Stimulated activated CD8-positive, alpha-beta memory T cell treated with anti-CD3 and anti-CD28 coated beads, Interleukin-7, amount 100 ng/mL, for 4 hours (primary cell): ENCODE measurements at regions not wholly inside any gene's neighbourhood (a gene's known extent, or its start where the extent isn't known, plus 50 kb on each side); places are given as distances from the start of the nearest gene placed in this dataset.
"Not testable (repeated sequence)": the region's sequence is repeated elsewhere in the genome, so short reads cannot be mapped to it uniquely, and the experiment has no call there.

Experiments used
- DNase-seq, 2 donors: peaks; one replicate each; pipeline ENCODE4 v3.0.0-alpha.2; 2020; ENCODE audit warnings: low read depth in 2 of 2

DNA sequence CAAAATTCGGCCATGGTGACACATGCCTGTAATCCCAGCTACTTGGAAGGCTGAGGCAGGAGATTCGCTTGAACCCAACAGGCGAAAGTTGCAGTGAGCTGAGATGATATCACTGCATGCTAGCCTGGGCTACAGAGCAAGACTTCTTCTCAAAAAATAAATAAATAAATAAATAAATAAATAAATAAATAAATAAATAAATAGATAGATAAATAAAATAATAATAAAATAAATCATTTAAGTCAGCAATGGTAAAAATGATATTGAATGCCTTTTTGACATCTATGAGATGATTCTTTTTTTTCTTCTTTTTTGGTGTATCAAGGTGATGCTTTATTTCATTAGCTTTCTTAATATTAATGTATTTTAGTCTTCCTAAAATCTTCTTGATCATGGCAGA, 221.7 kb upstream of the RXFP2 start:
- no peak for DNase-seq

DNA sequence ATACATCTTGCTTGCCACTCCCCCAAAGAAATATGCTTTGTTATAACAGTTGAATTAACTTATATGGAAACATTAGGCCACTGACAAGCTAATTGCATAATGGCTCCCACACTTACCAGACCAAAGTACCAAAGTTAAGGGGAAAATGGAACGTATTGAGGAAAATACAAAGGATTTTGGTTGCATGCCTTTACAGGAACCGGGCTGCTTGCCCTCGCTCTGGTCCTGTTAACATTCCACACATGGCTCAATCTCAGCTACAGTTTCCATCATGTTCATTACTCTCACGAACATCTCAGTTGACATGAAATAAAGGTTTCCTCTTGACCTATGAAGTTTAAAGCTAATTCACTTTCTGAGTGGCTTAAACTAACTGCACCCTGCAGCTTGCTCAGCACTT, 220.7 kb upstream of the RXFP2 start:
- no peak for DNase-seq

DNA sequence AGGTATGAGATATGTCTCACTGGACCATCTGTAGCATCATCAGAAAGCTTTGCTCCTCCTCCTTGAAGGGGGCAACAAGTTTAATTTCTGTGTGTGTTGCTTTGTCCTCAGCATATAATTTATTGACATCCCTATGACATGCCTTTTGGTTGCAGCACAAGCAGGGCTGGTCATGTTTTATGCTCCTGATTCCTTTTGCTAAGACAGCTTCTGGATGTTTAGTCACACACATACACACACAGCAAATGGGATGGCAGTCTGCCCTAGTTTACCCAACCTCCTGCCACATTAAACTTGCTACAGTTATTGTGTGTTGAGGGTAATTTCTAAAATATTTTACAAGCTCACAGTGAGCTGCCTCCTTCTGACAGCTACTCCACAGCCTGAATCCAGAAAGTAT, 217.9 kb upstream of the RXFP2 start:
- no peak for DNase-seq

DNA sequence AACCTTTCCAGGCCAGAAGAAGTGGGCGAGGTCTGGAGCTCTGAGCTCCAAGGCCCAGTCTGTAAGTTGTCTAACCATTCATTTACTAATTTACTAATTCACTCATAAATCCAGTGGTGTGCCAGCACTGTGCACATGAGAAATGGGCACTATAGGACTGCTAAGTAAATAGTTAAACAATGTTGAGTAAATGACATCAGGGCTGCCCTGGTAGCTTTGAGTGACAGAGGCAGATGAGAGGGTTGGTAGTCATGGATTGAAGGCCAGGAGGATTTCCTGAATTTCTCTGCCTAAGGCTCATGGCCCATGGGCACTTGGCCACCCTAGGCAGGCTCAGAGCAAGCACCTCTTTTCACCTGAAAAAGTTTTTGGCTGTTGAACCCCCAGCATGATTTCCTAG, 216.9 kb upstream of the RXFP2 start:
- DNase-seq = no peak

DNA sequence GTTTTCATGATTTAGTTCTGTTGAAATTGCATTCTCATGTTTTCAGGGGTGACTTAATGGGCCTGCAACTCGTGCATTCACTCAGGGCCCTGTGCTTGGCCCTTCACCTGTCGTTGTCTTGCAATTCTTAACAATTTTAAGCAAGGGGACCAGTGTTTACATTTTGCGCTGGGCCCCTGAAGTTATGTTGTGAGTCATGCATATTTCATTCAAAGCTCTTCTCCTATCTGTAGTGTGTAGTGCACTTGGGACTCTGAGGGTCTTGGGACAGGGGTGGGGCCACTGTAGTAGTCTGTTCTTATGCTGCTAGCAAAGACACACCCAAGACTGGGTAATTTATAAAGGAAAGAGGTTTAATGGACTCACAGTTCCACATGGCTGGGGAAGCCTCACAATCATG, 211.2 kb upstream of the RXFP2 start:
- no peak for DNase-seq

DNA sequence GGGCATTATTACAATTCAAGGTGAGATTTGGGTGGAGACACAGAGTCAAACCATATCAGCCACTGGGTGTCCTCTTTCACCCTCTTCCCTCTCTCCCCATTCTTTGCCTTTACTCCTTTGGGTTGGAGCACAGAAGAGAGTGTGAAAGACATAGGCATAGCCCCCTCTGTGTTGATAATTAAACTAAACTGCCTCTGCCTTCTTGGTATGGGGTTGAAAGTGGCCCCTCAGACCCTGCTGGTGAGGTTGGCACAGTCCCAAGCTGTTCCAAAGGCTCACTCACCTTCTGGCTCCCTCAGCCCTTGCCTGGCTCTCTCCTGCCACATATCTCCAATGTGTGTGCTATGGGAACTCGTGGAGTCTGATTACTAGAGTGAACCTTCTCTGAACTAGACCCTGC, 210.6 kb upstream of the RXFP2 start:
- no peak for DNase-seq

DNA sequence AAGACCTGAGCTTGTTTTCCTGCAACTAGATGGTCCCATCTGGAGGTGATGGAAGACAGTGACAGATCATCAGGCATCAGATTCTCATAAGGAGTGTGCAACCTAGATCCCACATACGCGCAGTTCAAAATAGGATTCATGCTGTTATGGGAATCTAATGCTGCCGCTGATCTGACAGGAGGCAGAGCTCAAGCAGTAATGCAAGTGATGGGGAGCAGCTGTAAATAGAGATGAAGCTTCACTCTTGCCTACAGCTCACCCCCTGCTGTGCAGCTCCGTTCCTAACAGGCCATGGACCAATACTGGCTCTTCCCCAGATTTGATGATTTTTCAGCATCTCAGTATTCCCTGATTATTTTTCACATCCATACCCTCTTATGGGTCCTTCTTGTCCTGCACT, 208.4 kb upstream of the RXFP2 start:
- no peak for DNase-seq

DNA sequence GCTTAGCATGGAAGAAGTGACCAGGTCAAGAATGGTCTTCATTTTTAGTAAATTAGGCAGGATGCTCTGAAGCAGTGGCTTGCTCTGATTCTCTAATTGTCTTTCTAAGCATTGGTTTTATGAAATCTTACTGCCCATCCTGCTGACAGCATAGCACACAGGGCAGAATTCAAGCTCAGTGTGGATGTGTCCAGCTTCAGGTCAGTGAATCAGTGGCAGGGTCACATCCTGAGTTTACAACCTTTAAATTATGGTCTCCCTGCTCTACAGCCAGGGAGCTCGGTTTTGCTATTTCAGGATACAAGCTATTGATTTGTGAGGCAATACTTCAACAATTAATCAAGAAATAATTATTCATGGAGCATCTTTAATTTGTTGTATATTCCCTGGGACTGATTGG, 202.3 kb upstream of the RXFP2 start:
- no peak for DNase-seq

DNA sequence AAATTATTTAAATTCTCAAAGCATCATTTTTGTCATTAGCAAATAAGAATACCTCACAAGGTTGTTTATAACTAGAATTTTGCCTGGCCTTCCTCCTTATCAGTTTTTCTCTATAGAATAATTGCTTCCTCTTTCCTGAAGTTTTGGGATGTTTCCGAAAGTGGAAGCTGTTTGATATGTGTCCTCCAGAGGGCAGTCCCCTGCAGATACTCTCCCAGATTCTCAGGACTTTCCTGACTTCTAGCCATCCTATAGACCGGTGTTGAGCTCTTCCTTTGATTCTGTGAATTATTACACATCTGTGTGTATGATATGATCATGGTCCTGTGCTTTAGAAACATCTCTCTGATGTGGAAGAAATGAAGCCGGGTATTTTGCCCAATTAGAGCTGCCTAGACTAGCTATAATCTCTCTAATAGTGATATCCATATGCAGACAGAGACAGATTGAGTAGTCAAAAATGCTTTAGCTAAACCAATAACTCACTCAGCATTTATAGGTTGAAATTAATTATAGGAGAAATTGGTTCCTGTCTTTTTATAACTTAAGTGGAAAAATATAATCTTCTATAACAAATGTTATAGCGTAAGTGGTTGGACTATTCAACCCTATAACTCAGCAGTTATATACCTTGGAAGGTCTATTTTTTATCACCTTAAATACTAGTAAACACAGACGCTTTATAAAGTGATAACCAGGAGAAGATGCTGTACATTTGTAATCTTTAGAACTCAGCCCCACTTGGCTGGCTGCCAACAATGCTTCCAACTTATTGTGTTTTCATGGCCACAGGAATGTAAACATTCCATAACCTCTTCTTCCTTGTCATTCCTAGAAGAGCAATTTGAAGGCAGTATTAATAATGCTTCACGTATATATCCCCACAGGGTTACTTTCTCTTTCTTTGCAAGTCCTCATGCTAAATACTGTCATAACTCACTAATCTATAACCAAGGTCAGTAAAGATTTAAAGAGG, 201.0 kb upstream of the RXFP2 start:
- DNase-seq = no peak

DNA sequence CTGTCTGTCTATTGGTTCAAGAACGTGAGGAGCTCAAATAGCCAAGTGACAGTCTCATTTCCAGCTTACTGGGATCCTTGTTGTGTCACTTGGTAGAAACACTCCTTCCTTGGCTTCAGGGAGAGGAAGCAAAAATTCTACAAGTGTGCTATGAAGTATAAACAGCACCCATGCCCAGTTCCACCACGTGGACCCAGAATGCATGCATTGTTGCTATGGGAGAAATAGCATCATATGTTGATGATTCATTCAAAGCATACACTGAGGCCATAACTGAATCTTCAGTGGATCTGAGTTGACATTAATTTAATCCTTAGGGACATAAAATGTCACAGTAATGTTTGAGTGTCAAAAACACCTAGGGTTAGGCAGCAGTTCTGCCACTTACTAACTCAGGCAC, 199.0 kb upstream of the RXFP2 start:
- no peak for DNase-seq

DNA sequence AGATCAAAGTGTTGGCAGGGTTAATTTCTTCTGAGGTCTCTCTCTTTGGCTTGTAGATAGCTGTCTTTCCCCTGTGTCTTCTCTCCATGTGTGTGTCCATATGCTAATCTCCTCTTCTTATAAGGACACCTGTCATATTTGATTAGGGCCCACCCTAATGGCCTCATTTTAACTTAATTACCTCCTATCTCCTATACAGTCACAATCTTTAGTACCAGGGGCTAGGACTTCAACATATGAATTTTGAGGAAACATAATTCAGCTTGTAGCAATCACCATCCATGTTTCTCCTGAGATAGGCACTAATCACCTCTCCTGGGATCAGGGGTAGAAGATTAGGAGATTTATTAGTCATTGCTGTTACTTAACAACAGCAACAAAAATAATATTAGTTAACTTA, 196.1 kb upstream of the RXFP2 start:
- DNase-seq = no peak

DNA sequence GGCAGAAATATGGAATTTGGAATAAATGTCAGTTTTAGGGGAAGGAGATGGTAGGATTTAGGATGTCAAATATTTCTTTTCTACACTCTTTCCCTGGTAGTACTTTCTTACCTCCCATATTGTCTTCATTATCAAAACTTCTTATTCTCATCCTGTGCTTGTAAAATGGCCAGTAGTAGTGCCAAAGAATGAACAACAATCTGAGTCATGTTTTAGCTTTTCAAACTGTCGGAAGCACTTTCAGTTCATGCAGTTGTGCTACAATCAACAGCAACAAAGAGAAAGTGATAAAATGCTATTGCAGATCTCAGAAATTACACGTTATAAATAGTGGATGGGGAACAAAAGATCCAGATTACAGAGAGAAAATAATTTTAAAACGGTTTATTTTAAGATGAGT, 193.7 kb upstream of the RXFP2 start:
- no peak for DNase-seq

DNA sequence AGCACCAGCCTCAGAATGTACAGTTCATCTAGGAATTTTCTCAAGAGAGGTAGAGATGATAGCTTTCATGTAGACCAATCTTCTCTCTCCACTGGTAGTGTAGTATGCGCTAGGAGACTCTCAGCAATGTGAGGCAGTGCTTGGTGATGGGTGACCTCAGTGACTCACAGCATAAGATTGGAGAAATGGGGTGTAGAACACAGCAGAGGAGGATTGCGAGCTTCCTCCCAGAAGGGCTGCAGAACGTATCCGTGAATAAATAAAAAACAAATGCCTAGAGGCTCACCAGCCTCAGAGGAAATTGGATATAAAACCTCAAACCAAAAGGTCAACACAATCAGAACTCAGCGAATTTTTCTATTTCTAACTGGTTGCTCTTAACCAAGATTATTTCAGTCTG, 182.9 kb upstream of the RXFP2 start:
- no peak for DNase-seq

DNA sequence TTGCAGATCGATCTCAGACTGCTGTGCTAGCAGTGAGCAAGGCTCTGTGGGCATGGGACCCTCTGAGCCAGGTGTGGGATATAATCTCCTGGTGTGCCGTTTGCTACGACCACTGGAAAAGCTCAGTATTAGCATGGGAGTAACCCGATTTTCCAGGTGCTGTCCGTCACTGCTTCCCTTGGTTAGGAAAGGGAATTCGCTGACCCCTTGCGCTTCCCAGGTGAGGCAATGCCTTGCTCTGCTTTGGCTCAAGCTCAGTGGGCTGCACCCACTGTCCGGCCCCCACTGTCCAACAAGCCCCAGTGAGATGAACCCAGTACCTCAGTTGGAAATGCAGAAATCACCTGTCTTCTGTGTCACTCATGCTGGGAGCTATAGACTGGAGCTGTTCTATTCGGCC, 155.1 kb upstream of the RXFP2 start:
- DNase-seq = not testable (repeated sequence)

DNA sequence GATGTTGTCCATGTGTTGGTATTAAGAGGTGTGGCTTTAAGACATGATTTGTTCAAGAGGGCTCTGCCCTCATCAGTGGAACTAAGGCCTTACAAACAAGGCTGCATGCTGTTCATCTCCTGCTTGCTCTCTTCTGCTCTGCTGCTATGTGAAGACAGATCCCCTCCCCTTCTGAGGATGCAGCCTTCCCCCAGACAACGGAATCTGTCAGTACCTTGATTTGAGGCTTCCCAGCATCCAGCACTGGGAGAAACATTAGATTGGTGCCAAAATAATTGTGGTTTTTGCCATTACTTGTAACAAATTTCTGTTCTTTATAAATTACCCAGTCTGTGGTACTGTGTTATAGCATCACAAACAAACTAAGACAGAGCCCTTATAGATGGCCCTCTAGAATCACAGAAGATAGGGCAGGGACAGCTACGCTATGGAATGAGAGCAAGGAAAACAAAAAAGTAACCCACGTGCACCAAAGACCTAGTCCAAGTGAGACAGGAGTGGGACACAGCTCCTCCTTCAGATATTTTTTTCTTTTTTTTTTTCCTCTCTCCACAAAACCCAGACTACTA, 151.5 kb upstream of the RXFP2 start:
- no peak for DNase-seq

DNA sequence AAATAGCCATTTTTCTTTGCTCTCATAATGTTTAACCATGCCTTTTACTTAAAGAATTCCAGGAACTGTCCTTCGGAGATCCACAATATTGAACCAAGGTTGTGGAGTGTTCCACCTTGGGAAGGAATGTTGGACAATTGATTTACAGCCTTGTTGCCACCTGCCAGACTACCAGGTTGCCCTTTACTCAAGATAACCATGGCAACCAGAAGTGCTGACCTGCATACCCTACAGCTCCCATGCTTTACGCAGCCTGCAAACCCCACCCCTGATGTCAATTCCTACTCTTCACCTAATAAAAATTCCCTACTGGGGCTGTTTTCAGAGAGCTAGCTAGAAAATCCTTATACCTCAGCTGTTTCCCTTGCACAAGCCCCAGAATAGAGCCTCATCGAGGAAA, 151.0 kb upstream of the RXFP2 start:
- DNase-seq = no peak

DNA sequence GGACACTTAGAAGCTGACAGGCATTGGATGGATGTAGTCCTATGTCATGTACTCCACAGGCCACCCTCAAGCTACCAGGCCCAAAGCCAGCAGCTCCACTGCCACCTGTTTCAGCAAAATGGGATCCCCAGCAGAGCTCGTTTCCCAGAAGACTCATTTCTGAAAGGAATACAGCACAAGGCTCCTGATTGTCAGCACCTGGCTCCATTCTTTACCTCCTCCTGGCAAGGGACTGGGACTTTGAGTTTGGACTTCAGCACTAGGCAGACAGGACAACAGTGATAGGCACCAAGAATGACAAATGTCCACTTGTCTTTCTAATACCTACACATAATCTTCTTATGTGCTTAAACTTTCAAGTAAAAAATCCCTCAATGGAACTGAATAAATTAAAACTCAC, 150.4 kb upstream of the RXFP2 start:
- no peak for DNase-seq

DNA sequence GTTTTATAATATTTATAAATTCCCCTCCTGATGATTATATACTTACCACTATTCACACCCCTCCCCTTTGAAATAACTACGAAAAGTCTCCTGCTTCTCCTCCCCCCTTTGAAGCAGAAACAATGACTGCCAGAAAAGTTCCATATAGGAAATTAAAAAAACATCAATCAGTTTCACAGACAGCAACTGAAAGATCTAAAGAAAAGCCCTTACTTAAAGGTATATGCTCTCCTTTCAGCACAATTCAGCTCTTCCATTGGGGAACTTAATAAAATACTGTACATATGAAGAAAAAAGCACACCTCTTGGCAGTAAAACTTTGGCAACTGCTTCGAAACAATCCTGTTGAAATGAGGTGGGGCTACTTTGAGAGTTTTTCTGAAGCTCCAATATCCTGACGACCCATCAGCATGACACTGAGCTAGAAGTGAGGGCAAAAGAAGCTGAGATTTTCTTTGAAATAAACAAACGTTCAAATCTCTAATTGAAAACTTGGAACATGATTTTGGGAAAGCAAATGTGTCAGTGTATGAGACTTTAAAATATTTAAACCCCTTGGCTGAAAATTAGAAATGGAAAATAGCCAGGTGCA, 147.6 kb upstream of the RXFP2 start:
- no peak for DNase-seq

DNA sequence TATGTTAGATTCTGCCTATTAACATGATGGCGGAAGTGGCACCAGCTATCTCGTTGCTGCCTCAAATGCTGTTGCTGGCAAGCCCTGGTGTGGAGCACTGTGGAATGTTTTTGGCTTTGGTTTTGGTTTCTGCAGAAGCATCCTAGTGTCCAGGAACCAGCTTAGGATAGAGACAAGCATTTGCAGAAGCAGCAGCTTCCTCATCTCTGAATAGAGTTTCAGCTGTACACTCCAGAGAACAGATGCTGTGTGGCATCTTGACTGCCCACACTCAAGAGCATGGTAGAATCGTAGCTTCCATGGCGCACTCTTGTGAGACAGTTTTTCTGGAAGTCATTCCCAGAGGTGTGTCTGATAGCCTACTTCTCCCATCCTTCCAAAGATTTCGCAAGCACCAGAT, 145.3 kb upstream of the RXFP2 start:
- no peak for DNase-seq

DNA sequence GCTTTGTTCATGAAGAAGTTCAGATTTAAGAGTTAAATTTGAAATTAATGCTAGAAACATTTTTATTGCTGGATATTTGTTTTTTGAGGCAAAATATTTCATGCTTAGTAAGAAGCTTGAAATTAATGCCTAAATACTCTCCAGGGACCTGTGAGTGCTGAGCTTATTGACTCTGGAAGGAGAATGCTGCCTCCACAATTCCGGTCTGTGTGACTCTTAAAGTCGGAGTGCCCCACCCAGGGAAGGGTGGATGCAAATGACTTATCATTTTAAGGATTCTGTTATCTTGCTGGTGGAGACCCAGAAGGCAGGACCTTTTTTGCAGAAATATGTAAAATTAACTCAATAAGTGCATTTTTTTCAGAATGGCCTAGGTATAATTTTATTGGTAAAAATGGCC, 143.8 kb upstream of the RXFP2 start:
- no peak for DNase-seq

DNA sequence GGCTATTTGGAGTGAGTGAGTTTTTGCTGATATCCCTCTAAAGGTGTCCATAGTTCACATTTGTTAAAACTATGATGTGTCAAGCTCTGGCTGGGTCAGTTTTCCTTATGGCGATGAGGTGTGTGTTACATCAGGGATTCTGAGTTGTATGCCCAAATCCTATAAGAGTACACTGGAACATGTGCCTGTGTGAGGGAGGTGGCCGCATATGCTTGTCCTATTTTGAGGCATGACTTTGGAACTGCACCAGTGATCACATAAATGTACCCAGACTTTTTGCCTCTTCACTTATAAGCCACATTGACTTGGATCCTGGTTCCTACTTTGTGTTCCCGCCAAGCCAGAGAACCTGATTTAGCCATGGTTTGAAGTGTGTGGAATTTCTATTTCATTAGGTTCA, 140.3 kb upstream of the RXFP2 start:
- no peak for DNase-seq

DNA sequence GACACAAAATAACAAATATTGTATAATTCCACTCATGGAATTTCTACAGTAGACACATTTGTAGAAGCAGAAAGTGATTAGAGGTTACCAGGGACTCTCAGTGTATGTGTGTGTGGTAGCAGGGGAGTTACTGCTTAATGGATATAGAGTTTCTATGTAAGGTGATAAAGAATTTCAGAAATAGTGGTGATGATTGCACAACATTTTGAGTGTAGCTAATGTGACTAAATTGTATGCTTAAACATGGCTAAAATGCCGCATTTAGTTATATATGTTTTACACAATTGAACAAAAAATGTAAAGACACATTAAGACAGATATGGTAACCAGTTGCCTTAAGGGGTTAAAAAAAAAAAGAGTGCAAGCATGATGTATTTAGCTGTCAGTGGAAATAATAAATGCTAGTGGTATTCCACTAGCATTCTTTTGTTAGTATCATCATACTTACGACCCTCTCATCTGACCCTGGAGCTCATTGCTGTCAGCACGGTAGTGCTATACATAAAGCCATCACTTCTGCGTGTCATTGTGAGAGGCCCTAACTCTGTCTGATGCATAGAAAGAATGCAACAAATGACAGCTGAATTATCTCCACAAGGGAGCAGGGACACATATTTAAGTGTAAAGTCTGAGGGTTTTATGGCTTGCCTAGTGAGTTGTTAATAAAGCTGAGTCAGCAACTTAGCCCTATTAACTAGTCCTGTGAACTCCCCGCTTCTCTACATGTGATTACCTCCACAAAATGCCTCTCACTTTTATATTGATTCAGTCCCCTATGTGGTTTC, 134.1 kb upstream of the RXFP2 start:
- DNase-seq = no peak
